Cardiac muscle cell (in vitro differentiated cells and primary cell): ENCODE measurements at regions not wholly inside any gene's neighbourhood (a gene's known extent, or its start where the extent isn't known, plus 50 kb on each side); places are given as distances from the start of the nearest gene placed in this dataset.
"Not testable (repeated sequence)": the region's sequence is repeated elsewhere in the genome, so short reads cannot be mapped to it uniquely, and the experiment has no call there.

ENCODE experiments used
- DNase-seq, 2 donors: peaks; one replicate each; pipeline versions ENCODE4 v3.0.0 to v3.0.0-alpha.2; 2010 to 2017; ENCODE audit warnings: low read depth in 1 of 2, low spot score in 1 of 2
- H3K27ac ChIP-seq: fragments of 200-600 bp; sonication (generic); 2 replicates; pipeline ENCODE4 v1.5.1; 2016
- H3K27me3 ChIP-seq: fragments of 200-600 bp; sonication (generic); 2 replicates; pipeline ENCODE4 v1.6.0; 2016; ENCODE audit warnings: control low read depth
- H3K36me3 ChIP-seq: fragments of 200-600 bp; sonication (generic); 2 replicates; pipeline ENCODE4 v1.5.1; 2016; ENCODE audit warnings: control low read depth
- H3K4me1 ChIP-seq: fragments of 200-600 bp; sonication (generic); 2 replicates; pipeline ENCODE4 v1.8.1; 2017; ENCODE audit warnings: low read depth, mild to moderate bottlenecking, mixed run types
- H3K4me3 ChIP-seq: fragments of 200-600 bp; sonication (generic); 2 replicates; pipeline ENCODE4 v1.5.1; 2016; ENCODE audit warnings: mild to moderate bottlenecking
- H3K9me3 ChIP-seq: fragments of 200-600 bp; sonication (generic); 2 replicates; pipeline ENCODE4 v1.5.1; 2017; ENCODE audit warnings: low read depth, mild to moderate bottlenecking, control low read depth
- CTCF ChIP-seq: IDR thresholded peaks from 2 replicates; pipeline ENCODE4 v1.5.1; 2012; ENCODE audit warnings: low read depth, mild to moderate bottlenecking, low read length

GRCh38 chr6:151693366-151693765 is 114.1 kb upstream of the ESR1 start:
- no peak for TF ChIP-seq CTCF

GRCh38 chr6:151695156-151695555 is 112.3 kb upstream of the ESR1 start:
- Histone ChIP-seq H3K9me3 (no peaks in the 10 kb centered on the region), H3K4me1 (no peaks in the 10 kb centered on the region), H3K27me3 (no peaks in the 10 kb centered on the region), H3K27ac (no peak overlapping the region), H3K36me3 (no peaks in the 10 kb centered on the region), H3K4me3 (no peak overlapping the region)
- DNase-seq: no peak
- TF ChIP-seq CTCF: no peak

More at GRCh38 chr6:151693366-151693765, 114.1 kb upstream of the ESR1 start:
- Histone ChIP-seq H3K4me1 (no peaks in the 10 kb centered on the region), H3K27ac (no peak overlapping the region), H3K36me3 (no peaks in the 10 kb centered on the region), H3K4me3 (no peak overlapping the region), H3K9me3 (no peaks in the 10 kb centered on the region), H3K27me3 (no peaks in the 10 kb centered on the region)
- no peak for DNase-seq

- H3K27me3 ChIP-seq, H3K27ac ChIP-seq, H3K4me3 ChIP-seq, H3K9me3 ChIP-seq, DNase-seq, H3K36me3 ChIP-seq, H3K4me1 ChIP-seq: not testable (repeated sequence)
Observed at GRCh38 chr6:151696302-151696701, 111.2 kb upstream of the ESR1 start.

- no peaks in the 10 kb centered on the region for H3K36me3 ChIP-seq
- H3K4me1 ChIP-seq: no peaks in the 10 kb centered on the region
- H3K9me3 ChIP-seq: no peaks in the 10 kb centered on the region
- no peak overlapping the region for H3K4me3 ChIP-seq
- H3K27me3 ChIP-seq: no peaks in the 10 kb centered on the region
- H3K27ac ChIP-seq: no peak overlapping the region
- DNase-seq: no peak
- TF ChIP-seq CTCF: no peak
Observed at GRCh38 chr6:151698931-151699700, 108.4 kb upstream of the ESR1 start.

- Histone ChIP-seq H3K9me3 (no peaks in the 10 kb centered on the region), H3K4me1 (no peaks in the 10 kb centered on the region), H3K27me3 (no peaks in the 10 kb centered on the region), H3K27ac (no peak overlapping the region), H3K4me3 (no peak overlapping the region), H3K36me3 (no peaks in the 10 kb centered on the region)
- peak in 1 of 2 donors; percentile 13 for DNase-seq
- no peak for TF ChIP-seq CTCF
Observed at GRCh38 chr6:151699719-151700118, 107.8 kb upstream of the ESR1 start.

- Histone ChIP-seq H3K4me1 (no peaks in the 10 kb centered on the region), H3K27ac (no peak overlapping the region), H3K4me3 (no peak overlapping the region), H3K27me3 (no peaks in the 10 kb centered on the region), H3K9me3 (no peaks in the 10 kb centered on the region), H3K36me3 (no peaks in the 10 kb centered on the region)
- TF ChIP-seq CTCF: no peak
- DNase-seq: no peak
Observed at GRCh38 chr6:151701911-151702562, 105.4 kb upstream of the ESR1 start.
